OCI-LY7 (cell line): ENCODE measurements at regions not wholly inside any gene's neighbourhood (a gene's known extent, or its start where the extent isn't known, plus 50 kb on each side); places are given as distances from the start of the nearest gene placed in this dataset.

ENCODE experiments used
- BruUV-seq: library from RNA; stranded (reverse); fragments of 400-500 nt; replicated peaks from 2 replicates; lab custom pipeline; 2021; lab: Mats Ljungman, UMichigan
- CTCF ChIA-PET: fragments of 300-600 bp; sonication (Branson Sonifier 250); formaldehyde crosslinking; loops from one replicate; lab custom pipeline; 2022; ENCODE audit warnings: antibody characterized with exemption; ENCODE audit not compliant: unreplicated experiment; lab: Charles Lee
- POLR2A ChIA-PET: fragments of 300-600 bp; sonication (Branson Sonifier 250); formaldehyde crosslinking; loops from one replicate; lab custom pipeline; 2022; ENCODE audit warnings: antibody characterized with exemption; lab: Charles Lee
- DNase-seq: peaks from one replicate; pipeline ENCODE4 v3.0.0-alpha.2; 2015; ENCODE audit warnings: low spot score
- H2AFZ ChIP-seq: fragments of 200-600 bp; sonication (generic), shearing (Covaris generic); 2 replicates; pipeline ENCODE4 v1.6.1; 2014; ENCODE audit warnings: mild to moderate bottlenecking, antibody characterized with exemption, low read length, moderate library complexity
- H3K27ac ChIP-seq: fragments of 200-600 bp; sonication (generic); 2 replicates; pipeline ENCODE4 v1.5.1; 2014; ENCODE audit warnings: mixed run types, low read depth, mild to moderate bottlenecking, moderate library complexity, low read length, inconsistent platforms; ENCODE audit not compliant: poor library complexity, severe bottlenecking
- H3K36me3 ChIP-seq: fragments of 200-600 bp; sonication (generic); 2 replicates; pipeline ENCODE4 v1.6.1; 2014; ENCODE audit warnings: mild to moderate bottlenecking, antibody characterized with exemption, low read length, moderate library complexity, mixed read lengths; ENCODE audit not compliant: insufficient read depth
- H3K4me1 ChIP-seq: fragments of 200-600 bp; sonication (generic); 2 replicates; pipeline ENCODE4 v1.5.1; 2014; ENCODE audit warnings: mild to moderate bottlenecking, low read length; ENCODE audit not compliant: insufficient read depth, poor library complexity, severe bottlenecking
- H3K4me2 ChIP-seq: fragments of 200-600 bp; sonication (generic); 2 replicates; pipeline ENCODE4 v1.6.1; 2014; ENCODE audit warnings: mild to moderate bottlenecking, low read length
- H3K4me3 ChIP-seq: fragments of 200-600 bp; sonication (generic); 2 replicates; pipeline ENCODE4 v1.5.1; 2014; ENCODE audit warnings: mild to moderate bottlenecking, low read depth, low read length; ENCODE audit not compliant: poor library complexity, severe bottlenecking
- H3K79me2 ChIP-seq: fragments of 200-600 bp; sonication (generic); 2 replicates; pipeline ENCODE4 v1.6.1; 2016; ENCODE audit warnings: low read depth, mild to moderate bottlenecking, low read length, moderate library complexity, mixed read lengths; ENCODE audit not compliant: insufficient read depth
- H3K9me2 ChIP-seq: fragments of 200-600 bp; sonication (generic); 2 replicates; pipeline ENCODE4 v1.6.1; 2016; ENCODE audit warnings: mild to moderate bottlenecking, low read length, mixed read lengths; ENCODE audit not compliant: insufficient read depth
- H3K9me3 ChIP-seq: fragments of 200-600 bp; sonication (generic); 2 replicates; pipeline ENCODE4 v1.6.1; 2014; ENCODE audit warnings: mild to moderate bottlenecking, mixed run types, low read length, mixed read lengths
- H4K20me1 ChIP-seq: fragments of 200-600 bp; sonication (generic); 2 replicates; pipeline ENCODE4 v1.6.1; 2014; ENCODE audit warnings: mild to moderate bottlenecking, antibody characterized with exemption, low read length, moderate library complexity, mixed read lengths; ENCODE audit not compliant: insufficient read depth
- CTCF ChIP-seq: fragments of 200-600 bp; sonication (generic); conservative IDR thresholded peaks from 2 replicates; pipeline ENCODE4 v1.5.1; 2014; ENCODE audit warnings: mild to moderate bottlenecking, antibody characterized with exemption, low read length, moderate library complexity, mixed read lengths
- EZH2phosphoT487 ChIP-seq: fragments of 200-600 bp; sonication (generic); IDR thresholded peaks from 2 replicates; pipeline ENCODE4 v1.6.1; 2018; ENCODE audit warnings: low read depth, borderline replicate concordance, mild to moderate bottlenecking, mixed run types, antibody characterized with exemption, low read length, moderate library complexity, mixed read lengths
- intact Hi-C: fragments of 100-400 bp; cut with micrococcal nuclease; formaldehyde crosslinking; loops from one replicate; pipeline ENCODE4 v1.10.0; 2022; ENCODE audit not compliant: unreplicated experiment

- Histone ChIP-seq H3K9me2 (no peaks in the 10 kb centered on the region), H2AFZ (no peak overlapping the region), H3K4me1 (no peaks in the 10 kb centered on the region), H3K36me3 (no peaks in the 10 kb centered on the region), H3K4me2 (no peak overlapping the region), H3K9me3 (no peaks in the 10 kb centered on the region), H3K79me2 (no peaks in the 10 kb centered on the region), H3K27ac (no peak overlapping the region), H3K4me3 (no peak overlapping the region), H4K20me1 (no peaks in the 10 kb centered on the region)
- intact Hi-C loops: no loop called here
- no TSS peak for BruUV-seq
- no peak for DNase-seq
- no peak for TF ChIP-seq EZH2phosphoT487
- ChIA-PET POLR2A (no interaction called here), CTCF (no interaction called here)
Observed at GRCh38 chr13:92938486-92939020, 288.1 kb upstream of the GPC6 start.

DNA sequence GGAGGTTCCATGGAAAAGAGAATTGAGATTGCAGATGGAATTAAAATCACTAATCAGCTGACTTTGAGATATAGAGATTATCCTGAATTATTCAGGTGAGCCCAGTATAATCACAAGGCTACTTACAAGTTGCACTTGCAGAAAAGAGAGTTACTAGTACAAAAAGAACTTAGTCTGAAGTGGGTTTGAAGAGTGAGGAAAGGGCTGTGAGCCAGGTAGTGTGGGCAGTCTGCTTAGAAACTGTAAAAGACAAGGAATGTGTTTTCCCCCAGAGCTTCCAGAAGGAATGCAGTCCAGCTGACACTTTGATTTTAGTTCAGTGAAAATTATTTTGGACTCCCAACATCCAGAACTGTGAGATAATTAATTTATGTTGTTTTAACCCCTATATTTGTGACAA, 285.4 kb upstream of the GPC6 start:
- Histone ChIP-seq H4K20me1 (no peaks in the 10 kb centered on the region), H3K4me3 (no peak overlapping the region), H3K36me3 (no peaks in the 10 kb centered on the region), H3K27ac (no peak overlapping the region), H2AFZ (no peak overlapping the region), H3K79me2 (no peaks in the 10 kb centered on the region), H3K4me2 (no peak overlapping the region), H3K4me1 (no peaks in the 10 kb centered on the region), H3K9me2 (no peaks in the 10 kb centered on the region), H3K9me3 (no peaks in the 10 kb centered on the region)
- POLR2A ChIA-PET: no interaction called here
- DNase-seq: no peak
- TF ChIP-seq EZH2phosphoT487 (no peak), CTCF (no peak)
- intact Hi-C loops: no loop called here
- CTCF ChIA-PET: no interaction called here
- no TSS peak for BruUV-seq

GRCh38 chr13:92947770-92948434, 278.7 kb upstream of the GPC6 start:
- TF ChIP-seq EZH2phosphoT487: no peak
- TF ChIP-seq CTCF: no peak
- no peaks in the 10 kb centered on the region for H3K79me2 ChIP-seq
- H3K4me1 ChIP-seq: no peaks in the 10 kb centered on the region
- H3K4me2 ChIP-seq: no peak overlapping the region
- CTCF ChIA-PET: no interaction called here
- no peaks in the 10 kb centered on the region for H3K36me3 ChIP-seq
- intact Hi-C loops: no loop called here
- no peak for DNase-seq
- POLR2A ChIA-PET: no interaction called here
- H2AFZ ChIP-seq: no peak overlapping the region
- H3K9me2 ChIP-seq: no peaks in the 10 kb centered on the region
- H3K4me3 ChIP-seq: no peak overlapping the region
- no peak overlapping the region for H3K27ac ChIP-seq
- no peaks in the 10 kb centered on the region for H3K9me3 ChIP-seq
- H4K20me1 ChIP-seq: no peaks in the 10 kb centered on the region
- BruUV-seq: no TSS peak
